SU-DHL-6 (cell line): ENCODE measurements at regions not wholly inside any gene's neighbourhood (a gene's known extent, or its start where the extent isn't known, plus 50 kb on each side); places are given as distances from the start of the nearest gene placed in this dataset.

ENCODE experiments used
- H2AFZ ChIP-seq: fragments of 200-600 bp; sonication (generic); 2 replicates; pipeline ENCODE4 v1.6.1; 2014; ENCODE audit warnings: low read depth, mild to moderate bottlenecking, moderate library complexity, mixed read lengths, antibody characterized with exemption, low read length; ENCODE audit not compliant: severe bottlenecking
- H3F3A ChIP-seq: fragments of 200-600 bp; shearing (Covaris generic); 2 replicates; pipeline ENCODE4 v1.6.0; 2016; ENCODE audit warnings: antibody characterized with exemption, mild to moderate bottlenecking; ENCODE audit not compliant: insufficient read depth
- H3K27ac ChIP-seq: fragments of 200-600 bp; sonication (generic); 2 replicates; pipeline ENCODE4 v1.5.1; 2016; ENCODE audit warnings: low read depth, mild to moderate bottlenecking, low read length, moderate library complexity, mixed read lengths
- H3K27me3 ChIP-seq: fragments of 200-600 bp; sonication (generic), shearing (Covaris generic); 2 replicates; pipeline ENCODE4 v1.6.0; 2014; ENCODE audit warnings: mild to moderate bottlenecking, low read length
- H3K36me3 ChIP-seq: fragments of 200-600 bp; sonication (generic); 2 replicates; pipeline ENCODE4 v1.6.1; 2014; ENCODE audit warnings: mild to moderate bottlenecking, low read length, mixed read lengths
- H3K4me2 ChIP-seq: fragments of 300-600, 200-600 bp; shearing (Covaris generic), sonication (generic); 2 replicates; pipeline ENCODE4 v1.6.0; 2014; ENCODE audit warnings: low read length, low read depth, mild to moderate bottlenecking; ENCODE audit not compliant: poor library complexity, severe bottlenecking
- H3K4me3 ChIP-seq: fragments of 200-600 bp; sonication (generic); 2 replicates; pipeline ENCODE4 v1.5.1; 2014; ENCODE audit warnings: antibody characterized with exemption, low read length, mild to moderate bottlenecking, mixed read lengths; ENCODE audit not compliant: insufficient read depth, poor library complexity, severe bottlenecking
- H3K79me2 ChIP-seq: fragments of 200-600 bp; sonication (generic); 2 replicates; pipeline ENCODE4 v1.6.1; 2014; ENCODE audit warnings: mild to moderate bottlenecking, low read length, moderate library complexity; ENCODE audit not compliant: insufficient read depth
- H3K9ac ChIP-seq: fragments of 200-600 bp; sonication (generic); 2 replicates; pipeline ENCODE4 v1.7.0; 2014; ENCODE audit warnings: mild to moderate bottlenecking, low read length
- H3K9me2 ChIP-seq: fragments of 200-600 bp; sonication (generic); replicated peaks from 2 replicates; pipeline ENCODE4 v1.6.1; 2014; ENCODE audit warnings: low read length; ENCODE audit not compliant: insufficient read depth
- H3K9me3 ChIP-seq: fragments of 200-600 bp; sonication (generic); 2 replicates; pipeline ENCODE4 v1.6.1; 2014; ENCODE audit warnings: low read length, mixed read lengths; ENCODE audit not compliant: insufficient read depth
- H4K20me1 ChIP-seq: fragments of 200-600 bp; sonication (generic); 2 replicates; pipeline ENCODE4 v1.6.1; 2014; ENCODE audit warnings: low read depth, mild to moderate bottlenecking, antibody characterized with exemption, low read length, moderate library complexity, mixed read lengths
- CTCF ChIP-seq: fragments of 200-600 bp; sonication (generic); IDR thresholded peaks from one replicate; pipeline ENCODE4 v1.5.1; 2017; ENCODE audit warnings: antibody characterized with exemption, mild to moderate bottlenecking, low read length, moderate library complexity; ENCODE audit not compliant: insufficient read depth, poor library complexity, severe bottlenecking
- EZH2phosphoT487 ChIP-seq: fragments of 200-600 bp; sonication (generic), shearing (Covaris generic); conservative IDR thresholded peaks from 2 replicates; pipeline ENCODE4 v1.6.1; 2018; ENCODE audit warnings: mild to moderate bottlenecking, antibody characterized with exemption, low read length, moderate library complexity, mixed read lengths

GRCh38 chr4:29066861-29067260 lies 1653.3 kb upstream of the PCDH7 start:
- TF ChIP-seq EZH2phosphoT487: no peak
- no peak for TF ChIP-seq CTCF
- H3K9ac ChIP-seq: no peak overlapping the region
- H2AFZ ChIP-seq: no peak overlapping the region
- H3K9me2 ChIP-seq: no peaks in the 10 kb centered on the region
- no peaks in the 10 kb centered on the region for H3K79me2 ChIP-seq
- H3F3A ChIP-seq: no peaks in the 10 kb centered on the region
- H3K9me3 ChIP-seq: peaks cover 9% of the 10 kb centered on the region; the same call in 1 of the 2 replicates
- H4K20me1 ChIP-seq: no peaks in the 10 kb centered on the region
- H3K27ac ChIP-seq: no peak overlapping the region
- H3K4me2 ChIP-seq: no peak overlapping the region
- H3K27me3 ChIP-seq: no peaks in the 10 kb centered on the region
- H3K36me3 ChIP-seq: no peaks in the 10 kb centered on the region
- H3K4me3 ChIP-seq: no peak overlapping the region

GRCh38 chr4:29073571-29073970 lies 1646.6 kb upstream of the PCDH7 start:
- Histone ChIP-seq H3K9me3 (peaks cover 20% of the 10 kb centered on the region; the same call in 1 of the 2 replicates), H3K36me3 (no peaks in the 10 kb centered on the region), H3K4me2 (no peak overlapping the region), H3K9ac (no peak overlapping the region), H2AFZ (no peak overlapping the region), H3K9me2 (no peaks in the 10 kb centered on the region), H3K79me2 (no peaks in the 10 kb centered on the region), H3F3A (no peaks in the 10 kb centered on the region), H4K20me1 (no peaks in the 10 kb centered on the region), H3K4me3 (no peak overlapping the region), H3K27me3 (no peaks in the 10 kb centered on the region), H3K27ac (no peak overlapping the region)
- no peak for TF ChIP-seq EZH2phosphoT487

GRCh38 chr4:29075366-29075765 lies 1644.8 kb upstream of the PCDH7 start:
- Histone ChIP-seq H3K79me2 (no peaks in the 10 kb centered on the region), H4K20me1 (no peaks in the 10 kb centered on the region), H3K4me3 (no peak overlapping the region), H3F3A (no peaks in the 10 kb centered on the region), H3K9ac (no peak overlapping the region), H3K36me3 (no peaks in the 10 kb centered on the region), H3K27ac (no peak overlapping the region), H3K9me3 (peaks cover 20% of the 10 kb centered on the region; the same call in 1 of the 2 replicates), H2AFZ (no peak overlapping the region), H3K4me2 (no peak overlapping the region), H3K27me3 (no peaks in the 10 kb centered on the region), H3K9me2 (no peaks in the 10 kb centered on the region)
- TF ChIP-seq EZH2phosphoT487 (no peak), CTCF (no peak)

GRCh38 chr4:29079260-29079659 lies 1640.9 kb upstream of the PCDH7 start:
- TF ChIP-seq EZH2phosphoT487 (no peak), CTCF (no peak)
- no peaks in the 10 kb centered on the region for H3K9me2 ChIP-seq
- no peaks in the 10 kb centered on the region for H3K79me2 ChIP-seq
- no peaks in the 10 kb centered on the region for H3K27me3 ChIP-seq
- H3K36me3 ChIP-seq: no peaks in the 10 kb centered on the region
- H3K4me3 ChIP-seq: no peak overlapping the region
- H3K9me3 ChIP-seq: no peaks in the 10 kb centered on the region
- no peak overlapping the region for H3K4me2 ChIP-seq
- no peaks in the 10 kb centered on the region for H4K20me1 ChIP-seq
- no peak overlapping the region for H2AFZ ChIP-seq
- H3F3A ChIP-seq: no peaks in the 10 kb centered on the region
- no peak overlapping the region for H3K27ac ChIP-seq
- H3K9ac ChIP-seq: no peak overlapping the region
